Keratinocyte (primary cell): ENCODE measurements at regions not wholly inside any gene's neighbourhood (a gene's known extent, or its start where the extent isn't known, plus 50 kb on each side); places are given as distances from the start of the nearest gene placed in this dataset.
A peak's percentile ranks its signal among the peaks of the same experiment; 100 is the strongest.
"Not testable (repeated sequence)": the region's sequence is repeated elsewhere in the genome, so short reads cannot be mapped to it uniquely, and the experiment has no call there.

Source experiments
- DNase-seq: peaks from one replicate; pipeline ENCODE4 v3.0.0-alpha.2; 2011; ENCODE audit warnings: low read depth, missing footprints, low spot score
- FAIRE-seq: peaks from 2 replicates; lab custom pipeline; 2011; peaks lifted over from hg19 to GRCh38; lab: Jason Lieb, UNC
- H2AFZ ChIP-seq: 2 replicates; pipeline ENCODE4 v1.6.0; 2012; ENCODE audit warnings: low read length, control low read depth, inconsistent platforms; ENCODE audit not compliant: control insufficient read depth
- H3K27ac ChIP-seq: 2 replicates; pipeline ENCODE4 v1.5.1; 2011; ENCODE audit warnings: low read length; ENCODE audit not compliant: control insufficient read depth, insufficient read depth
- H3K27me3 ChIP-seq: 3 replicates; pipeline ENCODE4 v1.6.0; 2011; ENCODE audit warnings: low read length; ENCODE audit not compliant: control insufficient read depth, insufficient read depth; ENCODE audit errors: extremely low read depth
- H3K36me3 ChIP-seq, 2 experiments: 2 replicates in 1 of 2; 3 replicates in 1 of 2; pipeline ENCODE4 v1.5.1; 2011; ENCODE audit warnings: low read length in 2 of 2, mild to moderate bottlenecking in 1 of 2; ENCODE audit not compliant: control insufficient read depth in 2 of 2, insufficient read depth in 2 of 2; ENCODE audit errors: extremely low read depth in 1 of 2
- H3K4me1 ChIP-seq: 3 replicates; pipeline ENCODE4 v1.5.1; 2011; ENCODE audit warnings: low read length; ENCODE audit not compliant: control insufficient read depth, insufficient read depth; ENCODE audit errors: extremely low read depth
- H3K4me2 ChIP-seq: 3 replicates; pipeline ENCODE4 v1.6.0; 2011; ENCODE audit warnings: low read depth, low read length; ENCODE audit not compliant: control insufficient read depth, insufficient read depth; ENCODE audit errors: extremely low read depth
- H3K4me3 ChIP-seq, 3 experiments: fragments of 200-600 bp in 1 of 3; sonication (generic) in 1 of 3; 2 replicates in 2 of 3; 3 replicates in 1 of 3; pipeline ENCODE4 v1.5.1; 2011 to 2016; ENCODE audit warnings: low read length in 3 of 3, mild to moderate bottlenecking in 3 of 3, control low read depth in 2 of 3, inconsistent platforms in 1 of 3, low read depth in 1 of 3, mixed read lengths in 1 of 3, mixed run types in 1 of 3, moderate library complexity in 1 of 3; ENCODE audit not compliant: control insufficient read depth in 2 of 3, insufficient read depth in 2 of 3; ENCODE audit errors: extremely low read depth in 1 of 3
- H3K79me2 ChIP-seq: 2 replicates; pipeline ENCODE4 v1.6.0; 2012; ENCODE audit warnings: low read length; ENCODE audit not compliant: control insufficient read depth, insufficient read depth
- H3K9ac ChIP-seq: 3 replicates; pipeline ENCODE4 v1.6.0; 2011; ENCODE audit warnings: low read length; ENCODE audit not compliant: control insufficient read depth, insufficient read depth; ENCODE audit errors: extremely low read depth
- H3K9me1 ChIP-seq: 3 replicates; pipeline ENCODE4 v1.6.0; 2011; ENCODE audit warnings: low read length; ENCODE audit not compliant: control insufficient read depth, insufficient read depth; ENCODE audit errors: extremely low read depth
- H3K9me3 ChIP-seq: 2 replicates; pipeline ENCODE4 v1.5.1; 2012; ENCODE audit warnings: low read depth, low read length; ENCODE audit not compliant: control insufficient read depth
- H4K20me1 ChIP-seq: 3 replicates; pipeline ENCODE4 v1.6.0; 2011; ENCODE audit warnings: low read length; ENCODE audit not compliant: control insufficient read depth, insufficient read depth; ENCODE audit errors: extremely low read depth
- EZH2 ChIP-seq: IDR thresholded peaks from one replicate; pipeline ENCODE4 v1.6.1; 2012; ENCODE audit warnings: inconsistent platforms, mild to moderate bottlenecking, low read length, moderate library complexity
- dilution Hi-C: fragments of 300-500 bp; cut with MboI; formaldehyde crosslinking; loops from one replicate; pipeline ENCODE4 v1.7.0; 2020; ENCODE audit warnings: low sequenced_read_pairs; ENCODE audit not compliant: extremely low pct_ligation_motif_present
- TF ChIP-seq, protein P1 (sequence below), 3 experiments: IDR thresholded peaks in 1 of 3; conservative IDR thresholded peaks in 1 of 3; optimal IDR thresholded peaks in 1 of 3; 2 replicates in 2 of 3; 3 replicates in 1 of 3; pipeline versions ENCODE3 to v1.5.1; 2011; ENCODE audit warnings: low read length in 3 of 3, mild to moderate bottlenecking in 3 of 3, moderate library complexity in 2 of 3, control low read depth in 1 of 3, inconsistent platforms in 1 of 3; ENCODE audit not compliant: insufficient read depth in 2 of 3; ENCODE audit errors: extremely low read depth in 1 of 3

DNA sequence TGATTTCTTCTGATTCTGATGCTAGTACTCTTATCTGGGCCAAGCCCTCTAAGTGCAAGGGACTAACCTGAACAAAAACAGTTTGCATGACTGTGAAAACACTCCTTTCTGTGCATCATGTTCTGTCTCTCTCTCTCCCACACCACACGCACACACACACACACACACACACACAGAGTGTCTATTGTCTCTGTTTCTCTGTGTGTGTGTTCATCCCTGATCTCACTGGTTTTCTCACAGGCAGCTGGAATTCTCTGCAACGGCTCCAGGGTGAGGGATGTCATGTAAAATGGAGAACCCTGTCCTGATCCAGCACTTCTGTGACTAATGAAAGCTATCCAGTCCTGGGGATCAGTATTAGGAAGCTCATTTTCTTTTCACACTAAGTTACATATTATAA lies 453.1 kb upstream of the RGMB start:
- DNase-seq: no peak
- Histone ChIP-seq H3K27me3 (no peaks in the 10 kb centered on the region), H4K20me1 (no peaks in the 10 kb centered on the region), H2AFZ (peak overlapping the region; percentile 64), H3K9me1 (no peaks in the 10 kb centered on the region), H3K9ac (no peak overlapping the region), H3K36me3 (no peaks in the 10 kb centered on the region), H3K79me2 (no peaks in the 10 kb centered on the region), H3K4me3 (no peak overlapping the region), H3K27ac (no peak overlapping the region), H3K9me3 (no peaks in the 10 kb centered on the region), H3K4me1 (peaks cover under 1% of the 10 kb centered on the region), H3K4me2 (no peak overlapping the region)
- dilution Hi-C loops: no loop called here
- peak; percentile 26 for FAIRE-seq
- TF ChIP-seq, protein P1, sequence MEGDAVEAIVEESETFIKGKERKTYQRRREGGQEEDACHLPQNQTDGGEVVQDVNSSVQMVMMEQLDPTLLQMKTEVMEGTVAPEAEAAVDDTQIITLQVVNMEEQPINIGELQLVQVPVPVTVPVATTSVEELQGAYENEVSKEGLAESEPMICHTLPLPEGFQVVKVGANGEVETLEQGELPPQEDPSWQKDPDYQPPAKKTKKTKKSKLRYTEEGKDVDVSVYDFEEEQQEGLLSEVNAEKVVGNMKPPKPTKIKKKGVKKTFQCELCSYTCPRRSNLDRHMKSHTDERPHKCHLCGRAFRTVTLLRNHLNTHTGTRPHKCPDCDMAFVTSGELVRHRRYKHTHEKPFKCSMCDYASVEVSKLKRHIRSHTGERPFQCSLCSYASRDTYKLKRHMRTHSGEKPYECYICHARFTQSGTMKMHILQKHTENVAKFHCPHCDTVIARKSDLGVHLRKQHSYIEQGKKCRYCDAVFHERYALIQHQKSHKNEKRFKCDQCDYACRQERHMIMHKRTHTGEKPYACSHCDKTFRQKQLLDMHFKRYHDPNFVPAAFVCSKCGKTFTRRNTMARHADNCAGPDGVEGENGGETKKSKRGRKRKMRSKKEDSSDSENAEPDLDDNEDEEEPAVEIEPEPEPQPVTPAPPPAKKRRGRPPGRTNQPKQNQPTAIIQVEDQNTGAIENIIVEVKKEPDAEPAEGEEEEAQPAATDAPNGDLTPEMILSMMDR (optimal IDR thresholded peaks at IDR 0.05 in 1 of 3, IDR thresholded peaks at IDR 0.05 in 1 of 3, conservative IDR thresholded peaks at IDR 0.05 in 1 of 3; ENCODE audit: extremely low read depth in 1 of 3, insufficient read depth in 2 of 3, low read length in 3 of 3): no peak
- TF ChIP-seq EZH2: no peak

DNA sequence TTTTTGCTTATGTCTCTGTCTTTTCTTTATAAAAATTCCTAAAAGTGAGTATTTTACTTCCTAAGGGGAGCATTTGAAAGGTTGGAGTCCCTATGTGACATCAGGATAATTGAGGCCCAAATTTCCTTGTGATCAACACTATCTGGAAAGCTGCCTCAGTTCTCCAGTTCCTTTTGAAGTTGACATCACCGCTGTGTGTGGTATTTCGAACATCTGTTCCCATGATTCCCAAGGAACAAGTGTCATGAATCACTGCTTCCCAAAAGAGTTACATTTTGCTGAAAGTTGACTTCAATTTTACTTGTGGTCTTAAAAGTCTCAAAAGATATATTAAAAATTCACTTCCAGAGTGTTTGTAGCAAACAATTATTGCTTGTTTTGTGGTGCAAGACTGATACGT lies 452.1 kb upstream of the RGMB start:
- Histone ChIP-seq H3K27ac (no peak overlapping the region), H3K36me3 (no peaks in the 10 kb centered on the region), H3K4me2 (no peak overlapping the region), H2AFZ (no peak overlapping the region), H3K4me3 (no peak overlapping the region), H3K79me2 (no peaks in the 10 kb centered on the region), H3K9me1 (no peaks in the 10 kb centered on the region), H3K9ac (no peak overlapping the region), H3K27me3 (no peaks in the 10 kb centered on the region), H3K9me3 (no peaks in the 10 kb centered on the region), H4K20me1 (no peaks in the 10 kb centered on the region), H3K4me1 (no peaks in the 10 kb centered on the region)
- DNase-seq (no peak), FAIRE-seq (no peak)
- TF ChIP-seq EZH2: no peak
- TF ChIP-seq, protein P1 (optimal IDR thresholded peaks at IDR 0.05 in 1 of 3, IDR thresholded peaks at IDR 0.05 in 1 of 3, conservative IDR thresholded peaks at IDR 0.05 in 1 of 3; ENCODE audit: extremely low read depth in 1 of 3, insufficient read depth in 2 of 3, low read length in 3 of 3): no peak
- dilution Hi-C loops: no loop called here

DNA sequence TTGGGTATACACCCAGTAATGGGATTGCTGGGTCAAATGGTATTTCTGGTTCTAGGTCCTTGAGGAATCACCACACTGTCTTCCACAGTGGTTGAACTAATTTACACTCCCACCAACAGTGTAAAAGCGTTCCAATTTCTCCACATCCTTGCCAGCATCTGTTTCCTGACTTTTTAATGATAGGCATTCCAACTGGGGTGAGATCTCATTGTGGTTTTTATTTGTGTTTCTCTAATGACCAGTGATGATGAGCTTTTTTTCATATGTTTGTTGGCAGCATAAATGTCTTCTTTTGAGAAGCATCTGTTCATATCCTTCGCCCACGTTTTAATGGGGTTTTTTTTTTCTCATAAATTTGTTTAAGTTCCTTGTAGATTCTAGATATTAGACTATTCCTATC lies 448.3 kb upstream of the RGMB start:
- H3K4me2 ChIP-seq, H2AFZ ChIP-seq, H3K9ac ChIP-seq, H3K36me3 ChIP-seq, H3K27ac ChIP-seq, DNase-seq, H3K4me3 ChIP-seq, H3K4me1 ChIP-seq, H4K20me1 ChIP-seq, dilution Hi-C loops, H3K9me3 ChIP-seq, H3K79me2 ChIP-seq, H3K27me3 ChIP-seq, FAIRE-seq, H3K9me1 ChIP-seq: not testable (repeated sequence)
